DND-41 (cell line): ENCODE measurements at regions not wholly inside any gene's neighbourhood (a gene's known extent, or its start where the extent isn't known, plus 50 kb on each side); places are given as distances from the start of the nearest gene placed in this dataset.

ENCODE experiments used
- CTCF ChIP-seq: IDR thresholded peaks from 2 replicates; pipeline ENCODE4 v1.5.1; 2012; ENCODE audit warnings: borderline replicate concordance, low read length, moderate library complexity, mild to moderate bottlenecking; ENCODE audit not compliant: poor library complexity, severe bottlenecking; ENCODE audit errors: extremely low read depth
- EZH2 ChIP-seq: IDR thresholded peaks from 3 replicates; pipeline ENCODE4 v1.6.1; 2012; ENCODE audit warnings: borderline replicate concordance, low read depth, mild to moderate bottlenecking, moderate library complexity, low read length, inconsistent platforms; ENCODE audit not compliant: severe bottlenecking

GRCh38 chr2:188682838-188683237 is 291.3 kb upstream of the COL3A1 start:
- TF ChIP-seq EZH2 (no peak), CTCF (no peak)
